H9 (cell line): ENCODE measurements at regions not wholly inside any gene's neighbourhood (a gene's known extent, or its start where the extent isn't known, plus 50 kb on each side); places are given as distances from the start of the nearest gene placed in this dataset.

Source experiments
- DNase-seq: peaks from one replicate; pipeline ENCODE4 v3.0.0-alpha.2; 2017
- H2AFZ ChIP-seq: one replicate; pipeline ENCODE4 v1.6.1; 2013; ENCODE audit warnings: mild to moderate bottlenecking, low read length, control low read depth, moderate library complexity
- H2AK5ac ChIP-seq: 2 replicates; pipeline ENCODE4 v1.6.1; 2013; ENCODE audit warnings: low read length, control low read depth, mixed read lengths; ENCODE audit not compliant: insufficient read length
- H2BK120ac ChIP-seq: one replicate; pipeline ENCODE4 v1.6.1; 2013; ENCODE audit warnings: low read depth, mild to moderate bottlenecking, low read length, control low read depth, inconsistent platforms; ENCODE audit not compliant: poor library complexity, severe bottlenecking
- H2BK12ac ChIP-seq: 2 replicates; pipeline ENCODE4 v1.6.1; 2013; ENCODE audit warnings: low read length, control low read depth, mixed read lengths, low read depth; ENCODE audit not compliant: insufficient read length
- H2BK15ac ChIP-seq: 2 replicates; pipeline ENCODE4 v1.6.1; 2013; ENCODE audit warnings: low read depth, low read length, control low read depth
- H2BK20ac ChIP-seq: one replicate; pipeline ENCODE4 v1.6.1; 2013; ENCODE audit warnings: low read depth, mild to moderate bottlenecking, low read length, control low read depth, inconsistent platforms; ENCODE audit not compliant: poor library complexity, severe bottlenecking
- H2BK5ac ChIP-seq: 2 replicates; pipeline ENCODE4 v1.6.1; 2013; ENCODE audit warnings: low read length, control low read depth, mixed read lengths; ENCODE audit not compliant: insufficient read length
- H3K14ac ChIP-seq: 2 replicates; pipeline ENCODE4 v1.6.1; 2013; ENCODE audit warnings: low read length, control low read depth; ENCODE audit not compliant: insufficient read depth
- H3K18ac ChIP-seq: 2 replicates; pipeline ENCODE4 v1.6.1; 2013; ENCODE audit warnings: low read depth, mild to moderate bottlenecking, mixed read lengths, low read length, control low read depth; ENCODE audit not compliant: insufficient read length
- H3K23ac ChIP-seq: 2 replicates; pipeline ENCODE4 v1.6.1; 2013; ENCODE audit warnings: low read length, control low read depth, mixed read lengths, low read depth; ENCODE audit not compliant: insufficient read length
- H3K23me2 ChIP-seq: 2 replicates; pipeline ENCODE4 v1.6.1; 2013; ENCODE audit warnings: low read depth, mild to moderate bottlenecking, mixed read lengths, low read length, control low read depth; ENCODE audit not compliant: insufficient read length, poor library complexity, severe bottlenecking
- H3K27ac ChIP-seq: 2 replicates; pipeline ENCODE4 v1.5.1; 2013; ENCODE audit warnings: low read length, control low read depth, mixed read lengths, low read depth; ENCODE audit not compliant: insufficient read length
- H3K27me3 ChIP-seq: 2 replicates; pipeline ENCODE4 v1.6.1; 2013; ENCODE audit warnings: low read length, control low read depth, inconsistent platforms; ENCODE audit not compliant: insufficient read depth
- H3K4ac ChIP-seq: 2 replicates; pipeline ENCODE4 v1.6.1; 2013; ENCODE audit warnings: low read depth, mild to moderate bottlenecking, control low read depth, inconsistent platforms, low read length, moderate library complexity
- H3K4me1 ChIP-seq: 2 replicates; pipeline ENCODE4 v1.6.1; 2013; ENCODE audit warnings: low read length, control low read depth, inconsistent platforms; ENCODE audit not compliant: insufficient read depth
- H3K4me2 ChIP-seq: 2 replicates; pipeline ENCODE4 v1.6.1; 2013; ENCODE audit warnings: low read length, control low read depth, mixed read lengths; ENCODE audit not compliant: insufficient read length, insufficient read depth
- H3K56ac ChIP-seq: 2 replicates; pipeline ENCODE4 v1.6.1; 2013; ENCODE audit warnings: low read depth, mild to moderate bottlenecking, mixed read lengths, low read length, control low read depth; ENCODE audit not compliant: insufficient read length
- H3K79me1 ChIP-seq: 2 replicates; pipeline ENCODE4 v1.6.1; 2013; ENCODE audit warnings: low read depth, mild to moderate bottlenecking, moderate library complexity, low read length, control low read depth, inconsistent platforms; ENCODE audit not compliant: insufficient read depth, poor library complexity, severe bottlenecking
- H3K79me2 ChIP-seq: 2 replicates; pipeline ENCODE4 v1.6.1; 2013; ENCODE audit warnings: low read length, control low read depth, inconsistent platforms; ENCODE audit not compliant: insufficient read depth
- H3K9ac ChIP-seq: 2 replicates; pipeline ENCODE4 v1.6.1; 2013; ENCODE audit warnings: low read length, control low read depth, mixed read lengths; ENCODE audit not compliant: insufficient read length; ENCODE audit errors: extremely low read depth
- H3K9me3 ChIP-seq: one replicate; pipeline ENCODE4 v1.6.1; 2013; ENCODE audit warnings: low read depth, low read length, inconsistent platforms; ENCODE audit not compliant: control insufficient read depth
- H3T11ph ChIP-seq: one replicate; pipeline ENCODE4 v1.6.1; 2013; ENCODE audit warnings: mild to moderate bottlenecking, low read length, control low read depth, inconsistent platforms
- H4K20me1 ChIP-seq: one replicate; pipeline ENCODE4 v1.6.1; 2013; ENCODE audit not compliant: control insufficient read depth, insufficient read length, insufficient read depth
- H4K5ac ChIP-seq: 2 replicates; pipeline ENCODE4 v1.6.1; 2013; ENCODE audit warnings: low read depth, mild to moderate bottlenecking, mixed read lengths, low read length, control low read depth; ENCODE audit not compliant: insufficient read length
- H4K8ac ChIP-seq: replicated peaks from 2 replicates; pipeline ENCODE4 v1.6.1; 2013; ENCODE audit warnings: low read length, control low read depth, mixed read lengths, low read depth; ENCODE audit not compliant: insufficient read length
- H4K91ac ChIP-seq: 2 replicates; pipeline ENCODE4 v1.6.1; 2013; ENCODE audit warnings: low read depth, mild to moderate bottlenecking, moderate library complexity, mixed read lengths, low read length, control low read depth; ENCODE audit not compliant: insufficient read length
- H3K27ac Mint-ChIP-seq, 3 experiments: 2 replicates in 2 of 3; 3 replicates in 1 of 3; pipeline ENCODE4 v1.8.0; 2020 to 2021; ENCODE audit warnings: mixed read lengths in 3 of 3, mild to moderate bottlenecking in 1 of 3, moderate library complexity in 1 of 3
- H3K27me3 Mint-ChIP-seq: 2 replicates; pipeline ENCODE4 v1.8.0; 2021; ENCODE audit warnings: low read depth, mild to moderate bottlenecking, moderate library complexity, mixed read lengths
- H3K36me3 Mint-ChIP-seq, 3 experiments: 2 replicates in 2 of 3; 3 replicates in 1 of 3; pipeline ENCODE4 v1.8.0; 2020 to 2021; ENCODE audit warnings: low read depth in 3 of 3, mixed read lengths in 3 of 3; ENCODE audit not compliant: insufficient read depth in 1 of 3
- H3K4me1 Mint-ChIP-seq, 2 experiments: 2 replicates each; pipeline ENCODE4 v1.8.0; 2020; ENCODE audit warnings: mixed read lengths in 2 of 2
- H3K4me3 Mint-ChIP-seq, 2 experiments: 2 replicates in 1 of 2; 3 replicates in 1 of 2; pipeline ENCODE4 v1.8.0; 2020 to 2021; ENCODE audit warnings: mild to moderate bottlenecking in 2 of 2, mixed read lengths in 2 of 2, moderate library complexity in 1 of 2
- H3K9me3 Mint-ChIP-seq, 2 experiments: 2 replicates in 1 of 2; 3 replicates in 1 of 2; pipeline ENCODE4 v1.8.0; 2020; ENCODE audit warnings: mild to moderate bottlenecking in 2 of 2, mixed read lengths in 2 of 2, moderate library complexity in 1 of 2
- TF ChIP-seq, protein P1 (sequence below): fragments of 200-600 bp; sonication (generic); conservative IDR thresholded peaks from 3 replicates; pipeline ENCODE4 v1.8.0; 2021; ENCODE audit warnings: antibody characterized with exemption, mild to moderate bottlenecking

DNA sequence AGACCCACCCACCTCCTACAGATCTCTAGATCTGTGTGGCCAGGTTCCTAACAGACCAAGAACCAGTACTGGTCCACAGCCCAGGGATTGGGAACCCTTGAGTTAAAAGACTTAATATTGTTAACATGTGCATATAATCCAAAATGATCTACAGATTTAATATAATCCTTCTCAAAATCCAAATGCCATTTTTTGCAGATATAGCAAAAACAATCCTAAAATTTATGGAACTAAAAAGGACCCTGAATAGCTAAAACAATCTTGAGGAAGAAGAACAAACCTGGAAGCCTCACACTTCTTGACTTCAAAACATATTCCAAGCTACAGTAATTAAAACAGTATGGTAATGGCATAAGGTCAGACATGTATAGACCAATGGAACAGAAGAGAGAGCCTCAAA lies 206.9 kb upstream of the SIX2 start:
- H3K4ac ChIP-seq = no peak overlapping the region
- no peak overlapping the region for H3K56ac ChIP-seq
- TF ChIP-seq, protein P1, sequence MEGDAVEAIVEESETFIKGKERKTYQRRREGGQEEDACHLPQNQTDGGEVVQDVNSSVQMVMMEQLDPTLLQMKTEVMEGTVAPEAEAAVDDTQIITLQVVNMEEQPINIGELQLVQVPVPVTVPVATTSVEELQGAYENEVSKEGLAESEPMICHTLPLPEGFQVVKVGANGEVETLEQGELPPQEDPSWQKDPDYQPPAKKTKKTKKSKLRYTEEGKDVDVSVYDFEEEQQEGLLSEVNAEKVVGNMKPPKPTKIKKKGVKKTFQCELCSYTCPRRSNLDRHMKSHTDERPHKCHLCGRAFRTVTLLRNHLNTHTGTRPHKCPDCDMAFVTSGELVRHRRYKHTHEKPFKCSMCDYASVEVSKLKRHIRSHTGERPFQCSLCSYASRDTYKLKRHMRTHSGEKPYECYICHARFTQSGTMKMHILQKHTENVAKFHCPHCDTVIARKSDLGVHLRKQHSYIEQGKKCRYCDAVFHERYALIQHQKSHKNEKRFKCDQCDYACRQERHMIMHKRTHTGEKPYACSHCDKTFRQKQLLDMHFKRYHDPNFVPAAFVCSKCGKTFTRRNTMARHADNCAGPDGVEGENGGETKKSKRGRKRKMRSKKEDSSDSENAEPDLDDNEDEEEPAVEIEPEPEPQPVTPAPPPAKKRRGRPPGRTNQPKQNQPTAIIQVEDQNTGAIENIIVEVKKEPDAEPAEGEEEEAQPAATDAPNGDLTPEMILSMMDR = no peak
- no peaks in the 10 kb centered on the region for H4K20me1 ChIP-seq
- H4K5ac ChIP-seq = no peak overlapping the region
- H3K79me1 ChIP-seq = no peaks in the 10 kb centered on the region
- H3K18ac ChIP-seq = no peak overlapping the region
- H3K4me1 ChIP-seq = no peaks in the 10 kb centered on the region
- no peaks in the 10 kb centered on the region for H3K23me2 ChIP-seq
- H3K14ac ChIP-seq = no peak overlapping the region
- Mint-ChIP-seq H3K27ac (no peak overlapping the region), H3K36me3 (no peaks in the 10 kb centered on the region), H3K4me1 (peaks cover 13 to 15% of the 10 kb centered on the region in 2 experiments), H3K9me3 (no peaks in the 10 kb centered on the region; a peak in 1 of 5 replicates), H3K27me3 (no peaks in the 10 kb centered on the region; the same call in 1 of the 2 replicates), H3K4me3 (no peak overlapping the region)
- no peak for DNase-seq
- no peaks in the 10 kb centered on the region for H3K9me3 ChIP-seq
- H2BK12ac ChIP-seq = no peak overlapping the region
- H2BK5ac ChIP-seq = no peak overlapping the region
- no peak overlapping the region for H4K91ac ChIP-seq
- H2BK20ac ChIP-seq = no peak overlapping the region
- no peaks in the 10 kb centered on the region for H3K79me2 ChIP-seq
- H2AK5ac ChIP-seq = no peak overlapping the region
- H3T11ph ChIP-seq = no peak overlapping the region
- H2AFZ ChIP-seq = no peak overlapping the region
- H2BK120ac ChIP-seq = no peak overlapping the region
- H3K27ac ChIP-seq = no peak overlapping the region
- no peak overlapping the region for H3K4me2 ChIP-seq
- H3K27me3 ChIP-seq = no peaks in the 10 kb centered on the region
- no peak overlapping the region for H3K23ac ChIP-seq
- no peak overlapping the region for H3K9ac ChIP-seq
- no peak overlapping the region for H2BK15ac ChIP-seq
- no peak overlapping the region for H4K8ac ChIP-seq
